ENCODE measurements at regions not wholly inside any gene's neighbourhood (a gene's known extent, or its start where the extent isn't known, plus 50 kb on each side); places are given as distances from the start of the nearest gene placed in this dataset.
"Not testable (repeated sequence)": the region's sequence is repeated elsewhere in the genome, so short reads cannot be mapped to it uniquely, and the experiment has no call there.

- H3K36me3 ChIP-seq: no peaks in the 10 kb centered on the region
- H3K4me1 ChIP-seq: no peaks in the 10 kb centered on the region
- peak in 1 of 3 donors; percentile 18 for DNase-seq
- H3K27ac ChIP-seq: no peak overlapping the region
- H3K4me3 ChIP-seq: no peak overlapping the region
- TF ChIP-seq CTCF (IDR thresholded peaks at IDR 0.05) (no peak), POLR2A (IDR thresholded peaks at IDR 0.05) (no peak)
- no peaks in the 10 kb centered on the region for H3K27me3 ChIP-seq
- H3K9me3 ChIP-seq: no peaks in the 10 kb centered on the region
Measured at GRCh38 chr1:20409971-20410370, 76.0 kb downstream of the CAMK2N1 start.

GRCh38 chr1:20409012-20409411 lies 77.0 kb downstream of the CAMK2N1 start:
- H3K36me3 ChIP-seq: no peaks in the 10 kb centered on the region
- no peak overlapping the region for H3K4me3 ChIP-seq
- H3K27ac ChIP-seq: no peak overlapping the region
- H3K9me3 ChIP-seq: no peaks in the 10 kb centered on the region
- H3K4me1 ChIP-seq: no peaks in the 10 kb centered on the region
- DNase-seq: no peak
- TF ChIP-seq POLR2A (IDR thresholded peaks at IDR 0.05) (no peak), CTCF (IDR thresholded peaks at IDR 0.05) (no peak)
- no peaks in the 10 kb centered on the region for H3K27me3 ChIP-seq

GRCh38 chr1:20408133-20408650 lies 77.8 kb downstream of the CAMK2N1 start:
- not testable (repeated sequence) for H3K27ac ChIP-seq, H3K4me3 ChIP-seq, H3K36me3 ChIP-seq, H3K4me1 ChIP-seq, H3K27me3 ChIP-seq, H3K9me3 ChIP-seq, DNase-seq

GRCh38 chr1:20405893-20406604 lies 80.0 kb downstream of the CAMK2N1 start:
- Histone ChIP-seq H3K9me3 (no peaks in the 10 kb centered on the region), H3K4me1 (no peaks in the 10 kb centered on the region), H3K27me3 (no peaks in the 10 kb centered on the region), H3K27ac (no peak overlapping the region), H3K4me3 (no peak overlapping the region), H3K36me3 (no peaks in the 10 kb centered on the region)
- TF ChIP-seq CTCF (IDR thresholded peaks at IDR 0.05): no peak
- peak in 1 of 3 donors; percentile 23 for DNase-seq

GRCh38 chr1:20405051-20405754 lies 80.8 kb downstream of the CAMK2N1 start:
- no peak overlapping the region for H3K4me3 ChIP-seq
- H3K27me3 ChIP-seq: no peaks in the 10 kb centered on the region
- no peak overlapping the region for H3K27ac ChIP-seq
- no peak for TF ChIP-seq POLR2A (IDR thresholded peaks at IDR 0.05)
- TF ChIP-seq CTCF (IDR thresholded peaks at IDR 0.05): no peak
- no peak for DNase-seq
- no peaks in the 10 kb centered on the region for H3K9me3 ChIP-seq
- no peaks in the 10 kb centered on the region for H3K4me1 ChIP-seq
- H3K36me3 ChIP-seq: no peaks in the 10 kb centered on the region

All from Peyer's patch (tissue), 4 donors.